Prostate gland (tissue), 2 donors: ENCODE measurements at regions not wholly inside any gene's neighbourhood (a gene's known extent, or its start where the extent isn't known, plus 50 kb on each side); places are given as distances from the start of the nearest gene placed in this dataset.

Source experiments
- POLR2A ChIP-seq: fragments of 450-650 bp; IDR thresholded peaks from one replicate; pipeline ENCODE4 v1.6.1; 2016; ENCODE audit warnings: antibody characterized with exemption, mild to moderate bottlenecking
- POLR2AphosphoS5 ChIP-seq: sonication (generic); formaldehyde crosslinking; IDR thresholded peaks from one replicate; pipeline ENCODE4 v1.6.1; 2017; ENCODE audit warnings: antibody characterized with exemption
- TF ChIP-seq, protein P1 (sequence below), 4 experiments: fragments of 200-600 bp in 2 of 4; fragments of 450-650 bp in 2 of 4; sonication (generic) in 2 of 4; IDR thresholded peaks; 1 replicate in 3 of 4; 2 replicates in 1 of 4; pipeline ENCODE4 v1.5.1; 2016 to 2019; ENCODE audit warnings: antibody characterized with exemption in 4 of 4, mild to moderate bottlenecking in 2 of 4, moderate library complexity in 2 of 4

GRCh38 chr5:67355120-67355713 lies 158.6 kb upstream of the CD180 start:
- TF ChIP-seq, protein P1, sequence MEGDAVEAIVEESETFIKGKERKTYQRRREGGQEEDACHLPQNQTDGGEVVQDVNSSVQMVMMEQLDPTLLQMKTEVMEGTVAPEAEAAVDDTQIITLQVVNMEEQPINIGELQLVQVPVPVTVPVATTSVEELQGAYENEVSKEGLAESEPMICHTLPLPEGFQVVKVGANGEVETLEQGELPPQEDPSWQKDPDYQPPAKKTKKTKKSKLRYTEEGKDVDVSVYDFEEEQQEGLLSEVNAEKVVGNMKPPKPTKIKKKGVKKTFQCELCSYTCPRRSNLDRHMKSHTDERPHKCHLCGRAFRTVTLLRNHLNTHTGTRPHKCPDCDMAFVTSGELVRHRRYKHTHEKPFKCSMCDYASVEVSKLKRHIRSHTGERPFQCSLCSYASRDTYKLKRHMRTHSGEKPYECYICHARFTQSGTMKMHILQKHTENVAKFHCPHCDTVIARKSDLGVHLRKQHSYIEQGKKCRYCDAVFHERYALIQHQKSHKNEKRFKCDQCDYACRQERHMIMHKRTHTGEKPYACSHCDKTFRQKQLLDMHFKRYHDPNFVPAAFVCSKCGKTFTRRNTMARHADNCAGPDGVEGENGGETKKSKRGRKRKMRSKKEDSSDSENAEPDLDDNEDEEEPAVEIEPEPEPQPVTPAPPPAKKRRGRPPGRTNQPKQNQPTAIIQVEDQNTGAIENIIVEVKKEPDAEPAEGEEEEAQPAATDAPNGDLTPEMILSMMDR (IDR thresholded peaks at IDR 0.05), result no peak
- TF ChIP-seq POLR2AphosphoS5, result no peak
- TF ChIP-seq POLR2A, result no peak
